SU-DHL-6 (cell line): ENCODE measurements at regions not wholly inside any gene's neighbourhood (a gene's known extent, or its start where the extent isn't known, plus 50 kb on each side); places are given as distances from the start of the nearest gene placed in this dataset.

Experiments used
- CTCF ChIP-seq: fragments of 200-600 bp; sonication (generic); IDR thresholded peaks from one replicate; pipeline ENCODE4 v1.5.1; 2017; ENCODE audit warnings: antibody characterized with exemption, mild to moderate bottlenecking, low read length, moderate library complexity; ENCODE audit not compliant: insufficient read depth, poor library complexity, severe bottlenecking
- EZH2phosphoT487 ChIP-seq: fragments of 200-600 bp; sonication (generic), shearing (Covaris generic); conservative IDR thresholded peaks from 2 replicates; pipeline ENCODE4 v1.6.1; 2018; ENCODE audit warnings: mild to moderate bottlenecking, antibody characterized with exemption, low read length, moderate library complexity, mixed read lengths

- no peak for TF ChIP-seq CTCF
- TF ChIP-seq EZH2phosphoT487, result no peak
These were observed 196.9 kb downstream of the NRP2 start for GRCh38 chr2:205878999-205879762.
